Lower lobe of right lung (tissue), 2 donors: ENCODE measurements at regions not wholly inside any gene's neighbourhood (a gene's known extent, or its start where the extent isn't known, plus 50 kb on each side); places are given as distances from the start of the nearest gene placed in this dataset.

Experiments used
- ATAC-seq, 2 donors: fragments of 200-7000 bp; cut with Tn5 transposase; one replicate each; pipeline ENCODE4 v1.9.1; 2020 to 2022; ENCODE audit warnings: mild to moderate bottlenecking in 2 of 2, moderate library complexity in 2 of 2
- DNase-seq: peaks from one replicate; pipeline ENCODE4 v3.0.0-alpha.2; 2020
- H3K27ac ChIP-seq: fragments of 200-600 bp; one replicate; pipeline ENCODE4 v1.8.0; 2022
- H3K27me3 ChIP-seq: fragments of 200-600 bp; one replicate; pipeline ENCODE4 v1.8.0; 2022; ENCODE audit warnings: low read depth
- H3K36me3 ChIP-seq: fragments of 200-600 bp; one replicate; pipeline ENCODE4 v1.8.0; 2022; ENCODE audit warnings: mild to moderate bottlenecking
- H3K4me1 ChIP-seq: fragments of 200-600 bp; one replicate; pipeline ENCODE4 v1.8.0; 2022
- H3K4me3 ChIP-seq: fragments of 200-600 bp; one replicate; pipeline ENCODE4 v1.8.0; 2022; ENCODE audit warnings: mild to moderate bottlenecking
- H3K9me3 ChIP-seq: fragments of 200-600 bp; one replicate; pipeline ENCODE4 v1.8.0; 2022
- CTCF ChIP-seq: fragments of 200-600 bp; IDR thresholded peaks from one replicate; pipeline ENCODE4 v1.8.0; 2022; ENCODE audit warnings: antibody characterized with exemption, mild to moderate bottlenecking
- intact Hi-C: fragments of 100-400 bp; cut with DNase I; formaldehyde crosslinking; loops from one replicate; pipeline ENCODE4 v1.11.0; 2022
- donor health status: DM: no; HTN: yes; CAD: no; lungs with severe emphysema.

DNA sequence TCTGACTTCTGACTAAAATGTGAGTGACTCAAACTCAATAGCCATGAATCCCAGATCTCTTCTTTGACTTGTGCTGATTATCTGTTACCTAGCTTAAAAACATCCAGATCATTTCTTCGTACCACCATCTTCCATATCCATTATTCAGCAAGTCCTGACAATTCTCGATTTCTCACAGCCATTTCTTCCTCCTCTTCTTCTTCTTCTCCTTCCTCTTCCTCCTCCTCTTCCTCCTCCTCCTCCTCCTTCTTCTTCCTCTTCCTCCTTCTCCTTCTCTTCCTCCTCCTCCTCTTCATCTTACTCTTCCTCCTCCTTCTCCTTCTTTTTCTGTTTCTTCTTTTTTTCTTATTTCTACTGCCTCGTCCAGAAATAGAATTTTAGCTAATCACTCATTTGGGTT lies 77.0 kb upstream of the MAP1B start:
- no peaks in the 10 kb centered on the region for H3K27me3 ChIP-seq
- H3K36me3 ChIP-seq, result no peaks in the 10 kb centered on the region
- ATAC-seq, result no peak
- H3K9me3 ChIP-seq, result no peaks in the 10 kb centered on the region
- intact Hi-C loops, result no loop called here
- TF ChIP-seq CTCF, result no peak
- no peak overlapping the region for H3K27ac ChIP-seq
- no peak overlapping the region for H3K4me3 ChIP-seq
- H3K4me1 ChIP-seq, result no peaks in the 10 kb centered on the region
- no peak for DNase-seq

- no peaks in the 10 kb centered on the region for H3K27me3 ChIP-seq
- no peak for ATAC-seq
- no peak for TF ChIP-seq CTCF
- no peak for DNase-seq
- H3K4me3 ChIP-seq, result no peak overlapping the region
- no peaks in the 10 kb centered on the region for H3K4me1 ChIP-seq
- intact Hi-C loops, result no loop called here
- no peaks in the 10 kb centered on the region for H3K9me3 ChIP-seq
- H3K36me3 ChIP-seq, result no peaks in the 10 kb centered on the region
- no peak overlapping the region for H3K27ac ChIP-seq
These were observed 74.5 kb upstream of the MAP1B start for GRCh38 chr5:72032788-72033187.

DNA sequence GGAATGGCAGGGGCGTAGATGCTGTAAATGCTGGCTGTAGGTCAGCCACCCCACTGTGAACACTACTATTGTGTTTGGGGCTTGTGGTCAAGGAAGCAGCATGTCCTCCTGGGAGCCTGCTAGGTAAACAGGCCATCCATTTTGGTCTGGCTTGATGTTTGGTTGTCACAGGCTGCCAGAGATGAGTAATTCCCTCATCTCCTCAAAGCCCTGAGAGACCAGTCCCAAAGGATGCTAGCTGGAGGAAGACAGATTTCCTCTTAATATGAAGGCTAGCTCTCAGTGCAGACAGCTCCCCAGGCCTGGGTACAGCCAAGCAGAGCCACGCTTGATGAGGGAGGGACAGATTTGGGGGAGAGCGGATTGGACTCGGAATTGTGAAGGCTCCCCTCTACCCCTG lies 72.5 kb upstream of the MAP1B start:
- Histone ChIP-seq H3K9me3 (no peaks in the 10 kb centered on the region), H3K4me1 (no peaks in the 10 kb centered on the region), H3K27ac (no peak overlapping the region), H3K4me3 (no peak overlapping the region), H3K27me3 (no peaks in the 10 kb centered on the region), H3K36me3 (no peaks in the 10 kb centered on the region)
- DNase-seq, result no peak
- intact Hi-C loops, result no loop called here
- ATAC-seq, result no peak
- no peak for TF ChIP-seq CTCF

GRCh38 chr5:72035831-72036230 lies 71.4 kb upstream of the MAP1B start:
- no peaks in the 10 kb centered on the region for H3K27me3 ChIP-seq
- no peaks in the 10 kb centered on the region for H3K36me3 ChIP-seq
- H3K4me1 ChIP-seq, result no peaks in the 10 kb centered on the region
- no peak for ATAC-seq
- no peak overlapping the region for H3K4me3 ChIP-seq
- intact Hi-C loops, result no loop called here
- no peak overlapping the region for H3K27ac ChIP-seq
- TF ChIP-seq CTCF, result no peak
- DNase-seq, result no peak
- H3K9me3 ChIP-seq, result no peaks in the 10 kb centered on the region

DNA sequence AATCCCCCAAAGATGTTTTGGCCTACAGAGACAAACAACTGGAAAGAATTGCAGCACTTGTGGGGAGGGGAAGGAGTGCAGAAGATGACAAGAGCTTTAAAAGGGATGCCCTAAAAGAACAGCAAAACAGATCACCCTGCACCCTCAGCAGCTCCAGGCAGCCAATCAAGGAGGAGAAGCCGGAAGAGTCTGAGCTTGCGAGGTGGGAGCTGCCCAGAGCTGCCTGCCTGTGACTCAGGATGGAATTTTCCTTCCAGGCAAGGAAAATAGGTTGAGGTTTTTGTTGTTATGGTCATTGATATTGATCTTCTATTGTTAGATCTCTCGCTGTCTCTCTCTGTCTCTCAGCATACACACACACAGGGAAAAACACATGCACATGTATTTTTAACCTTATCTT lies 70.3 kb upstream of the MAP1B start:
- Histone ChIP-seq H3K27ac (no peak overlapping the region), H3K4me1 (no peaks in the 10 kb centered on the region), H3K9me3 (no peaks in the 10 kb centered on the region), H3K4me3 (no peak overlapping the region), H3K27me3 (no peaks in the 10 kb centered on the region), H3K36me3 (no peaks in the 10 kb centered on the region)
- DNase-seq (no peak), ATAC-seq (no peak)
- TF ChIP-seq CTCF, result no peak
- intact Hi-C loops, result no loop called here

DNA sequence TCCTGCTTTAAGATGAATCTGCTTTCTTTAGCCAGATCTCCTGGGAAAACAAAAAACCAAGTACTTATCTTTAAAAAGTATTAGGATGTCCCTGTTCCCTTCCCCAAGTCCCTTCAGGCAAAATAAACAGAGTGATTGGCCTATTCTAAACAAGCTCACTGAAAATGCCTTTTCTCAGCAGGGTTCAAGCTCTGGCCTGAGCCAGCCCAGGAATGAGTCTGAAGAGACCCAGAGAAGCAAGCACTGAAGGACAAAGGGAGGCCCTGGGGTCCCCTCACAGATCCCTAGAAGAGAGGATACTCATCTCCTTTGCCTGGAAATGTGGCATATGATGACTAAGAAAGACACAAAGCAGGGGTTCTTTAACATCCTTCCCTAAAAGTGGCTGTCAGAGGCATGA lies 66.8 kb upstream of the MAP1B start:
- intact Hi-C loops, result no loop called here
- TF ChIP-seq CTCF, result no peak
- Histone ChIP-seq H3K4me1 (no peaks in the 10 kb centered on the region), H3K9me3 (no peaks in the 10 kb centered on the region), H3K4me3 (no peak overlapping the region), H3K27ac (no peak overlapping the region), H3K27me3 (no peaks in the 10 kb centered on the region), H3K36me3 (no peaks in the 10 kb centered on the region)
- ATAC-seq (no peak), DNase-seq (no peak)
